ENCODE measurements at regions not wholly inside any gene's neighbourhood (a gene's known extent, or its start where the extent isn't known, plus 50 kb on each side); places are given as distances from the start of the nearest gene placed in this dataset.

GRCh38 chr15:83340087-83340486 is 55.6 kb upstream of the BNC1 start:
- TF ChIP-seq SP1 (CRISPR knock-in tag; conservative IDR thresholded peaks at IDR 0.05) (no peak), CTCF (IDR thresholded peaks at IDR 0.05) (no peak), ESRRA (CRISPR knock-in tag; IDR thresholded peaks at IDR 0.05; ENCODE audit: borderline replicate concordance) (no peak), OVOL2 (CRISPR knock-in tag; IDR thresholded peaks at IDR 0.05; ENCODE audit: borderline replicate concordance) (no peak), USF1 (CRISPR knock-in tag; IDR thresholded peaks at IDR 0.05) (no peak), ATF3 (CRISPR knock-in tag; conservative IDR thresholded peaks at IDR 0.05) (no peak), MAX (CRISPR knock-in tag; IDR thresholded peaks at IDR 0.05) (no peak), JUN (CRISPR knock-in tag; IDR thresholded peaks at IDR 0.05) (no peak), ZNF263 (CRISPR knock-in tag; IDR thresholded peaks at IDR 0.05; ENCODE audit: low read depth) (no peak)

All from WTC11 (cell line).